ENCODE measurements at regions not wholly inside any gene's neighbourhood (a gene's known extent, or its start where the extent isn't known, plus 50 kb on each side); places are given as distances from the start of the nearest gene placed in this dataset.

- FAIRE-seq: no peak
- no peak for DNase-seq (ENCODE audit: insufficient read length, low spot score)
- no peak for TF ChIP-seq CTCF (IDR thresholded peaks at IDR 0.05; ENCODE audit: insufficient read depth, missing control alignments)
Observed at GRCh38 chr5:158514986-158515359, 584.7 kb downstream of the EBF1 start.

- FAIRE-seq (no peak), DNase-seq (ENCODE audit: insufficient read length, low spot score) (no peak)
- no peak for TF ChIP-seq CTCF (IDR thresholded peaks at IDR 0.05; ENCODE audit: insufficient read depth, missing control alignments)
Observed at GRCh38 chr5:158514319-158514985, 585.3 kb downstream of the EBF1 start.

GRCh38 chr5:158513490-158514318 is 586.0 kb downstream of the EBF1 start:
- TF ChIP-seq CTCF (IDR thresholded peaks at IDR 0.05; ENCODE audit: insufficient read depth, missing control alignments): no peak
- FAIRE-seq: no peak
- no peak for DNase-seq (ENCODE audit: insufficient read length, low spot score)

GRCh38 chr5:158511454-158511853 is 588.3 kb downstream of the EBF1 start:
- no peak for TF ChIP-seq CTCF (IDR thresholded peaks at IDR 0.05; ENCODE audit: insufficient read depth, missing control alignments)
- FAIRE-seq (no peak), DNase-seq (ENCODE audit: insufficient read length, low spot score) (no peak)

- no peak for DNase-seq (ENCODE audit: insufficient read length, low spot score)
- TF ChIP-seq CTCF (IDR thresholded peaks at IDR 0.05; ENCODE audit: insufficient read depth, missing control alignments): no peak
- FAIRE-seq: no peak
Observed at GRCh38 chr5:158510479-158510878, 589.2 kb downstream of the EBF1 start.

GRCh38 chr5:158506648-158507047 is 593.1 kb downstream of the EBF1 start:
- FAIRE-seq (no peak), DNase-seq (ENCODE audit: insufficient read length, low spot score) (no peak)
- TF ChIP-seq CTCF (IDR thresholded peaks at IDR 0.05; ENCODE audit: insufficient read depth, missing control alignments): no peak

GRCh38 chr5:158502686-158503085 is 597.0 kb downstream of the EBF1 start:
- FAIRE-seq (no peak), DNase-seq (ENCODE audit: insufficient read length, low spot score) (no peak)
- no peak for TF ChIP-seq CTCF (IDR thresholded peaks at IDR 0.05; ENCODE audit: insufficient read depth, missing control alignments)

All from D721Med (cell line).